Body of pancreas (tissue), 4 donors: ENCODE measurements at regions not wholly inside any gene's neighbourhood (a gene's known extent, or its start where the extent isn't known, plus 50 kb on each side); places are given as distances from the start of the nearest gene placed in this dataset.

ENCODE experiments used
- POLR2A ChIP-seq, 3 donors: fragments of 450-650 bp; IDR thresholded peaks; one replicate each; pipeline ENCODE4 v1.6.1; 2016; ENCODE audit warnings: antibody characterized with exemption in 3 of 3, mild to moderate bottlenecking in 2 of 3
- TF ChIP-seq, protein P1 (sequence below), 7 experiments: fragments of 450-650 bp in 4 of 7; fragments of 200-600 bp in 3 of 7; sonication (generic) in 3 of 7; IDR thresholded peaks; one replicate each; pipeline ENCODE4 v1.5.1; 2016 to 2019; ENCODE audit warnings: antibody characterized with exemption in 7 of 7

DNA sequence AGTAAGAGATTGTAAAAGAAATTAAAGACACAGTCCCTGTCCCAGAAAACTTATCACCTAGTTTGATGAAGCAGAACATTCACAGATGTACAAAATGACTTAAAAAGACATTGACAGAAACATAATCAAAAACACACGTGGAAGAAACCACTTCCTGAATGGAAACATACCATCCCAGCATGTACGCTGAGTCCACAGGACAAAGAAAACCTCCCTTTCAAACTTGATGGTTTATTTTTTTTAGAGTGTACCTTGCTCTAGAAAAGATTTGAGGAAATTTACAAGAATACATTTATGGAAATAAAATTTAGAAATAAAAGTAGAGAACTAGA is 140.9 kb downstream of the PMP22 start:
- TF ChIP-seq POLR2A (IDR thresholded peaks at IDR 0.05) = no peak
- TF ChIP-seq, protein P1, sequence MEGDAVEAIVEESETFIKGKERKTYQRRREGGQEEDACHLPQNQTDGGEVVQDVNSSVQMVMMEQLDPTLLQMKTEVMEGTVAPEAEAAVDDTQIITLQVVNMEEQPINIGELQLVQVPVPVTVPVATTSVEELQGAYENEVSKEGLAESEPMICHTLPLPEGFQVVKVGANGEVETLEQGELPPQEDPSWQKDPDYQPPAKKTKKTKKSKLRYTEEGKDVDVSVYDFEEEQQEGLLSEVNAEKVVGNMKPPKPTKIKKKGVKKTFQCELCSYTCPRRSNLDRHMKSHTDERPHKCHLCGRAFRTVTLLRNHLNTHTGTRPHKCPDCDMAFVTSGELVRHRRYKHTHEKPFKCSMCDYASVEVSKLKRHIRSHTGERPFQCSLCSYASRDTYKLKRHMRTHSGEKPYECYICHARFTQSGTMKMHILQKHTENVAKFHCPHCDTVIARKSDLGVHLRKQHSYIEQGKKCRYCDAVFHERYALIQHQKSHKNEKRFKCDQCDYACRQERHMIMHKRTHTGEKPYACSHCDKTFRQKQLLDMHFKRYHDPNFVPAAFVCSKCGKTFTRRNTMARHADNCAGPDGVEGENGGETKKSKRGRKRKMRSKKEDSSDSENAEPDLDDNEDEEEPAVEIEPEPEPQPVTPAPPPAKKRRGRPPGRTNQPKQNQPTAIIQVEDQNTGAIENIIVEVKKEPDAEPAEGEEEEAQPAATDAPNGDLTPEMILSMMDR (IDR thresholded peaks at IDR 0.05) = no peak
